Activated naive CD4-positive, alpha-beta T cell treated with anti-CD3 and anti-CD28 coated beads, Interleukin-2, amount 50 U/mL, for 24 hours (primary cell): ENCODE measurements at regions not wholly inside any gene's neighbourhood (a gene's known extent, or its start where the extent isn't known, plus 50 kb on each side); places are given as distances from the start of the nearest gene placed in this dataset.
"Not testable (repeated sequence)": the region's sequence is repeated elsewhere in the genome, so short reads cannot be mapped to it uniquely, and the experiment has no call there.

Source experiments
- H3K27ac Mint-ChIP-seq: one replicate; pipeline ENCODE4 v1.8.0; 2021; ENCODE audit warnings: mild to moderate bottlenecking, mixed read lengths
- H3K27me3 Mint-ChIP-seq: one replicate; pipeline ENCODE4 v1.8.0; 2021; ENCODE audit warnings: mixed read lengths
- H3K36me3 Mint-ChIP-seq: one replicate; pipeline ENCODE4 v1.8.0; 2021; ENCODE audit warnings: mixed read lengths
- H3K4me1 Mint-ChIP-seq: one replicate; pipeline ENCODE4 v1.8.0; 2021; ENCODE audit warnings: mixed read lengths
- H3K4me3 Mint-ChIP-seq: one replicate; pipeline ENCODE4 v1.8.0; 2021; ENCODE audit warnings: mild to moderate bottlenecking, mixed read lengths
- H3K9me3 Mint-ChIP-seq: one replicate; pipeline ENCODE4 v1.8.0; 2021; ENCODE audit warnings: mixed read lengths

DNA sequence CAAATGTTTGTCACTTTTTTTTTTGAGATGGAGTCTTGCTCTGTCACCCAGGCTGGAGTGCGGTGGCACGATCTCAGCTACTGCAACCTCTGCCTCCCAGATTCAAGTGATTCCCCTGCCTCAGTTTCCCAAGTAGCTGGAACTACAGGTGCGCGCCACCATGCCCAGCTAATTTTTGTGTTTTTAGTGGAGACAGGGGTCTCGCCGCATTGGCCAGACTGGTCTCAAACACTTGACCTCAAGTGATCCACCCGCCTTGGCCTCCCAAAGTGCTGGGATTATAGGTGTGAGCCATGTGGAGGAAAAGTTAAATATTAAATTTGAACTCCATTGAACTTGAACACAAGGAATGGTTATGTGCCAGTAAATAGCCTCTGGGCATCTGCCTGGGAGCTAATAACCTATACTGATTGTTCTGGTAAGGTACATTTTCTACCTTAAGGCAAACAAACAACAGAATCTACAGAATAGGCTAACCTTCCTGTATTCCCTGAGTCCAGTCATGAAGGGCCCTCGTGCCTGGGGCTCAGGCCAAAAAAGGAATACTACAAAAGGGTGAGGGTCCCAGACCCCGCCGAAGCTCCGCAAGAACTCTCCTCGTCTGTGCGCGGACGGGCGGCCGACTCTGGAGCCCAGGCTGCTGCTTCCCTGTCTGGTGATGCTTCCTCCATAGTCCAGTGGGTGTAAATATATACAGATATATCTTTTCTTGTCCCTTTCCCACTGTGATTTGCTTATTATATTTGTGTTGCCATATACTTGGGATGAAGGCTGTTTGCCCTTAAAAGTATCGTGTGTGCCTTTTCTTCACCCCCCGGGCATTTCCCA is 74.0 kb upstream of the EIF5 start:
- Mint-ChIP-seq H3K27ac (no peak overlapping the region), H3K4me3 (peak overlapping the region; percentile 26), H3K9me3 (no peaks in the 10 kb centered on the region)

DNA sequence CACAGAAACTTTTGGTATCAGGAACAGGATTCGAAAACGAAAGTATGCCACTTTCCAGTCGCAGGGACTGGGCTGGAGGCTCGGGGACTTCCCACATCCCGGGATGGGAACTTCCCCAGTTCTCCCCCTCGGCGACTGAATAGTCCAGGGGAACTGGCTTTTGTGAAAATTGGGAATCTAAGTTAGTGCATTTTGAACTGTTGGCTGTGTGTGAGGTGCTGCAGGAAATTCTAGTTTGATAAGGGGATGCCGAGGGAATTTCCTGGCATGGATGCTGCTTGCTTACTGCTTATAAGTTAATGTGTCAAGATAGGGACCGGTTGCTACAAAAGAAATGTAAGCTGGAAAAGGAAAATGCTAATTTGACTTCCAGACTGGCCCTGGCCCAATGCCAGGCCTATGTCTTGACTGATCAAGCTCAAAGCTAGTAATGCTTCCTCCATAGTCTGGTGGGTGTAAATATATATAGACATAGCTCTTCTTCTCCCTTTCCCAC is 73.4 kb upstream of the EIF5 start:
- no peaks in the 10 kb centered on the region for H3K36me3 Mint-ChIP-seq
- H3K9me3 Mint-ChIP-seq: no peaks in the 10 kb centered on the region
- H3K4me1 Mint-ChIP-seq: peaks cover 9% of the 10 kb centered on the region
- no peak overlapping the region for H3K27ac Mint-ChIP-seq
- peak overlapping the region; percentile 26 for H3K4me3 Mint-ChIP-seq
- H3K27me3 Mint-ChIP-seq: peaks cover 13% of the 10 kb centered on the region

More for the DNA sequence above, 74.0 kb upstream of the EIF5 start:
- Mint-ChIP-seq H3K4me1 (peaks cover 9% of the 10 kb centered on the region), H3K36me3 (no peaks in the 10 kb centered on the region), H3K27me3 (peaks cover 12% of the 10 kb centered on the region)

DNA sequence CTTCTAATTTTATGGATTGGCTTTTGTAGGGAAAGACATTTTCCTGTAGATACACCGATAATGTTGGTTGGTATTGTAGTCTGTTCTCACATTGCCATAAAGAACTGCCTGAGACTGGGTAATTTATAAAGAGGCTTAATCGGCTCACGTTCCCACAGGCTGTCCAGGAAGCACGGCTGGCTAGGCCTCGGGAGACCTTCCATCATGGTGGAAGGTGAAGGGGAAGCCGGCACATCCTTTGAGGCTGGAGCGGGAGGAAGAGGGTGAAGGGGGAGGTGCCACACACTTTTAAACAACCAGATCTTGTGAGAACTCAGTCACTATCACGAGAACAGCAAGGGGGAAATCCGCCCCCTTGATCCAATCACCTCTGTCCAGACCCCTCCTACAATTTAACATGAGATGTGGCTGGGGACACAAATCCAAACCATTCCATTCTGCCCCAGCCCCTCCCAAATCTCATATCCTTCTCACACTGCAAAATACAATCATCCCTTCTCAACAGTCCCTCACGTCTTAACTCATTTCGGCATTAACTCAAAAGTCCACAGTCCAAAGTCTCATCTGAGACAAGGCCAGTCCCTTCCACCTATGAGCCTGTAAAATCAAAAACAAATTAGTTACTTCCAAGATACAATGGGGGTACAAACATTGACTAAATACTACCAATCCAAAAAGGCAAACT is 66.7 kb upstream of the EIF5 start:
- no peaks in the 10 kb centered on the region for H3K9me3 Mint-ChIP-seq

DNA sequence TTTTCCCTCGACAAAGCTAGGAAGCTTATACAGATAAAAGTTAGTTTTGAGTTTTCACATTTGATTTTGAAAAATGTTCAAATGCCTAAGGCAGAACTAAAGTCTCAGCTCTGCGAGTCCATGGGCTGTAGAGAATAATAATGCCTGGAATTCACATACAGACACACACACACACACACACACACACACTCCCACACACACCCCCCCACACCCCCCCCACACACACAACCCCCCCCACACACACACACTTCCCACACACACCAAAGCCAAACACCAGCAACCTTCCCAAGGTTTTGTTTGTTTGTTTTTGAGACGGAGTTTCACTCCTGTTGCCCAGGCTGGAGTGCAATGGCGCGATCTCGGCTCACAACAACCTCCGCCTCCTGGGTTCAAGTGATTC is 62.8 kb upstream of the EIF5 start:
- Mint-ChIP-seq H3K4me3 (no peak overlapping the region), H3K36me3 (peaks cover 4% of the 10 kb centered on the region), H3K4me1 (peaks cover 3% of the 10 kb centered on the region), H3K27me3 (peaks cover 34% of the 10 kb centered on the region), H3K27ac (no peak overlapping the region), H3K9me3 (peaks cover 6% of the 10 kb centered on the region)

More for the DNA sequence above, 66.7 kb upstream of the EIF5 start:
- no peaks in the 10 kb centered on the region for H3K36me3 Mint-ChIP-seq
- H3K4me1 Mint-ChIP-seq: no peaks in the 10 kb centered on the region
- H3K27ac Mint-ChIP-seq: no peak overlapping the region
- peaks cover 29% of the 10 kb centered on the region for H3K27me3 Mint-ChIP-seq
- no peak overlapping the region for H3K4me3 Mint-ChIP-seq

DNA sequence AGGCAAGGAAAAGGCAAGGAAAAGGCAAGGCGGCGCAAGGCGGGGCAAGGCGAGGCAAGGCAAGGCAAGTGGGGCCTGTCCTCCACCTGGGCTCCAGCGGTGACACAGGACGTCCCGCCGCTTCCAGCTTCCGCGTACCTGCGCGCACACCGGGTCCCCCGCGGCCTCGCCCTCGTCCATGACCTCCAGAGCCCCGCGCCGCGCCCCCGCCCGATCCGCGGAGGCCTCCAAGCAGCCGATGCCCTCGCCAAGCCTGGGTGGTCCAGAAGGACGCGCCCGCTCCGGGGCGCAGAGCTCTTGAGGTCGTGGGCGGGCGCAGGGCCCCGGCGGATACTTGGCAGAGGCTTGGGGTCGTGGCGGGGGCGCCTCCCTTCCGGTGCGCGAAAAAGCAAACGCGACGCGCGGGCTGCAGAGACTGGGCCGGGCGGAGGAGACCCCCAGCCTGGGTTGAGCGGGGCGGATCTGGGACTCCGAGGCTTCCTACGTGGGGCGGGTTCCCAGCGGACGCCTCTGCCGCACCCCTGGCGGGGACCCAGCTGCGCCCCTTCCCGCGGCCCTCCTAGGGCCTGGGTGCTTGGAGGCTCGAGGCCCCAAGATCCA is 60.8 kb upstream of the EIF5 start:
- Mint-ChIP-seq H3K27me3 (peaks cover 30% of the 10 kb centered on the region), H3K4me1 (peaks cover 3% of the 10 kb centered on the region), H3K4me3 (no peak overlapping the region), H3K36me3 (peaks cover 4% of the 10 kb centered on the region), H3K9me3 (peaks cover 6% of the 10 kb centered on the region), H3K27ac (no peak overlapping the region)

DNA sequence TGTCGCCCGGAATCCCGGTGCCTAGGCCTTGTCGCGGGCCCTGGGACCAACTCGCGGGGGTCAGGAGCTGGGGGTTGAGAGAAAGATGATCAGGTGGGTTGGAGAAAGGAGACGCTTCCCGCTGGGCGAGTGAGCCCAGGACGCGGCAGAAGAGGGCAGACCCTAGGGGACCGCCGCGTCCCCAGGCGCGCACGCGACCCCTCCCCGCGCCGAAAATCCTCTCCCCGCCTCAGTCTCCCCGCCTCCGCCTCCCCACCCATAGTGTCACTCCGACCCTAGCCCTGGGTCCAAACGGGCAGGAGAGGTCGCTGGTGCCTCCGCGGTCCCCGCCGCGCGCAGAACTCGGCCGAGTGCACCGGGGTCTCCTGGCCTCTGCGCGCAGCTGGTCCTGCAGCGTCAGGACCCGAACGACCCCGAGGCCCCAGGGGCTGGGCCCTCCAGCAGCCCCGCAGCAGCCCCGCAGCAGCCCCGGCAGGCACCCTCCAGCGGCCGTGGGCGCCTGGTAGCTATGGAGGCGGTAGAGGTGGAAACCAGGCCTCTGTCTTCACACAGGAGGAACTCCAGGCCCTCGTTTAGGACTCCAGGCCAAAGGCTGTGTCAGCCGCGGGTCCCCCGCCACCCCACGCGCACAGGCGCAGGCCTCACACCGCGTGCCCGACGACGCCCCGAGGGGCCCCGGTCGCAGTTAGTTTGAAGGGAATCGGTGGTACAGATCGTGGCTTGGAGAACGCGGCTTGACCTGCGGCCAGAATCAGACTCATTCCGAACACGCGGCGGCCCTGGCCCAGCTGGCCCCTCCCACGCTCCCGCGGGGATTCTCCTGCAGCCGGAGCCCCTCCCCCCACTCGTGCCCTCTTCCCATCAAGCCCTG is 60.1 kb upstream of the EIF5 start:
- Mint-ChIP-seq H3K4me3 (no peak overlapping the region), H3K27ac (no peak overlapping the region), H3K27me3 (peaks cover 31% of the 10 kb centered on the region), H3K9me3 (peaks cover 6% of the 10 kb centered on the region), H3K36me3 (peaks cover 4% of the 10 kb centered on the region), H3K4me1 (peaks cover 3% of the 10 kb centered on the region)

DNA sequence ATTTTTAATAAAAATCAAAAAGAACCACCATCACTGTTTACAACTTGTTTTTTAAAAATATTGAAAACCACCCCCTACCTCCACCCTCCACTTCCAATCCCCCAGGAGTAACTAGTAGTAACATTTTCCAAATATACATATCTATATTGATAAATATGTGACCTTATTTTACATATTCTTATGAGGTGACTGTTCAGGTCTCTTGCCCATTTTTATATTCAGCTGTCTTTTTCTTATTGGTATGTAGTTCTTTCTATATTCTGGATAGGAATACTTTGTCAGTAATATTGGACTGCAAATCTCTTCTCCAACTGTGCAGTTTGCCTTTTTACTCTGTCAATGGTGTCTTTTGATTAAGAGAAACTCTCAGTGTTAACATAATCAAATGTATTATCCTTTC is 59.0 kb upstream of the EIF5 start:
- Mint-ChIP-seq H3K9me3 (peaks cover 6% of the 10 kb centered on the region), H3K4me3 (no peak overlapping the region), H3K4me1 (peaks cover 8% of the 10 kb centered on the region), H3K27me3 (peaks cover 28% of the 10 kb centered on the region), H3K36me3 (peaks cover 4% of the 10 kb centered on the region), H3K27ac (no peak overlapping the region)

DNA sequence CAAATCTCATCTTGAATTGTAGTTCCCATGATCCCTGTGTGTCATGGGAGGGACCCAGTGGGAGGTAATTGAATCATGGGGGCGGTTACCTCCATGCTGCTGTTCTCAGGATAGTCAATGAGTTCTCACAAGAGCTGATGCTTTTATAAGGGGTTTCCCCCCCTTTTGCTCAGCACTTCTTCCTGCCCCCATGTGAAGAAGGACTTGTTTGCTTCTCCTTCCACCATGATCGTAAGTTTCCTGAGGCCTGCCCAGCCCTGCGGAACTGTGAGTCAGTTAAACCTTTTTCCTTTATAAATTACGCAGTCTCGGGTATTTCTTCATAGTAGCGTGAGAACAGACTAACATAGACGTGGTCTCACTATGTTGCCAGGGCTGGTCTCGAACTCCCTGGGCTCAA is 56.1 kb upstream of the EIF5 start:
- no peak overlapping the region for H3K27ac Mint-ChIP-seq
- H3K9me3 Mint-ChIP-seq: peaks cover 6% of the 10 kb centered on the region
- no peak overlapping the region for H3K4me3 Mint-ChIP-seq
- peaks cover 39% of the 10 kb centered on the region for H3K27me3 Mint-ChIP-seq
- peaks cover 6% of the 10 kb centered on the region for H3K4me1 Mint-ChIP-seq
- peaks cover 4% of the 10 kb centered on the region for H3K36me3 Mint-ChIP-seq

DNA sequence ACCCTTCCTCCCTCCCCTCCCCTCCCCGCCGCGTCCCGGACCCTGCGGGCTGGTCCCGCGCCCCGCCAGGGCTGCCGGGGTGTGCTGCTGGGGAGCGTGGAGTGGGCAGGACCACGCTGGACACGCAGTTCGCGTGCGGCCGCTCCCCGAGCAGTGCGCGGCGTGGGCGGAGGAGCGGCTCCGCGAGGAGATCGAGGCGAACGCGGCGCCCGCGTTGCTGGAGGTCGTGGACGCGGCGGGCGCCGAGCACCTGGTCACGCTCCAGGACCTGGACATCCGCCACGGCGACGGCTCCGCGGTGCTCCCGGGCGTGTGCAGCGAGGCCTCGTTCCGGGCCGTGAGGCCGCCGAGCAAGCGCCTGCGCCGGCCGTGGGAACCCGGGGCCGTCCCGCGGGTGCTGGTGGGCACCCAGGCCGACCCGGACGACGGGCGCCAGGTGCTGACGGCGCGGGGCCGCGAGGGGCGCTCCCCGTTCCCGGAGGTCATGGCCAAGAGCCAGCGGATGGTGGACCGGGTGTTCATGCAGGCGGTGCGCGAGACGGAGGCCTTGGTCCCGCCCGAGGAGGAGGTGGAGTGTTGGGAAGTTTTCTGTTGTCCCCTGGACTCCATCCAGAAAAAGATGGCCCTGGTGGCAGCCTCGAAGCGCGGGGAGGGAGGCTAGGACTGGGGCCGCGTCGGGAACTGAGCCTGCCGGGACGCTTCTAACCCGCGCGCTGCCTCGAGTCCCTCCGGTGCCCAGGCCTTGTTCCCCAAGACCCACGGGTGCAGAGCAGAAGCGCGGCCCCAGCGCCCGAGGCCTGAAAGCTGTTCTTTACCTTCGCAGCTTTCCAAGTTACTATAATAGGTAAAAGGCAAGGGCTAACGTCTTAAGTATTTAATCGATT is 54.7 kb upstream of the EIF5 start:
- H3K27me3 Mint-ChIP-seq: peaks cover 42% of the 10 kb centered on the region
- no peak overlapping the region for H3K27ac Mint-ChIP-seq
- H3K36me3 Mint-ChIP-seq: peaks cover 4% of the 10 kb centered on the region
- peak overlapping the region; percentile 52 for H3K4me3 Mint-ChIP-seq
- peaks cover 6% of the 10 kb centered on the region for H3K9me3 Mint-ChIP-seq
- H3K4me1 Mint-ChIP-seq: peaks cover 6% of the 10 kb centered on the region

DNA sequence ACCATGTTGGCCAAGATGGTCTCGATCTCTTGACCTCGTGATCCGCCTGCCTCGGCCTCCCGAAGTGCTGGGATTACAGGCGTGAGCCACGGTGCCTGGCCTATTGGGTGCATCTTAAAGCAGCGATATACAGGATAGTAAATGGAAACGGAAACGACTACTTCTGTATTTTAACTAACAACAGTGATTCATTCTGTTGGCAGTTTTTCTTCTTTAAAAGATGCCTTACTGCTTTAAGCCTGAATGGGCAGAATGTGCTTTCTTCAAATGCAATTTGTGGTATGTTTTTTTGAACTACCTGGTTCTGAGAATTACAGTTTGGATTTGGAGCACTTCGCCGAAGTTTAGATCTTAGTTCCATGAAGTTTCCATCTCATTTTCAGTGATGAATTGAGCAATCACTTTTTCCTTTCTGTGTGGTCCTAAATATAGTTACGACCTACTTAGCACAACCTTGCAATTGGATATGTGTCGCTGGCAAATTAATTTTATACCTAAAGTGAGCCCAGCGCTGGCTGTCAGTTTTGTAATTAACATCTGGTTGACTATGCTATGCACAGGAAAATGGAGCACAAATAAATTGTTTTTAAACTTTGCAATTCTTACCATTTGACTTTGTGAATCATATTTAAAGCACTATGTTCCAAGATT is 53.6 kb upstream of the EIF5 start:
- Mint-ChIP-seq H3K27me3 (peaks cover 44% of the 10 kb centered on the region), H3K4me1 (peaks cover 6% of the 10 kb centered on the region), H3K4me3 (peak overlapping the region; percentile 52), H3K36me3 (no peaks in the 10 kb centered on the region), H3K9me3 (peaks cover under 1% of the 10 kb centered on the region), H3K27ac (no peak overlapping the region)

DNA sequence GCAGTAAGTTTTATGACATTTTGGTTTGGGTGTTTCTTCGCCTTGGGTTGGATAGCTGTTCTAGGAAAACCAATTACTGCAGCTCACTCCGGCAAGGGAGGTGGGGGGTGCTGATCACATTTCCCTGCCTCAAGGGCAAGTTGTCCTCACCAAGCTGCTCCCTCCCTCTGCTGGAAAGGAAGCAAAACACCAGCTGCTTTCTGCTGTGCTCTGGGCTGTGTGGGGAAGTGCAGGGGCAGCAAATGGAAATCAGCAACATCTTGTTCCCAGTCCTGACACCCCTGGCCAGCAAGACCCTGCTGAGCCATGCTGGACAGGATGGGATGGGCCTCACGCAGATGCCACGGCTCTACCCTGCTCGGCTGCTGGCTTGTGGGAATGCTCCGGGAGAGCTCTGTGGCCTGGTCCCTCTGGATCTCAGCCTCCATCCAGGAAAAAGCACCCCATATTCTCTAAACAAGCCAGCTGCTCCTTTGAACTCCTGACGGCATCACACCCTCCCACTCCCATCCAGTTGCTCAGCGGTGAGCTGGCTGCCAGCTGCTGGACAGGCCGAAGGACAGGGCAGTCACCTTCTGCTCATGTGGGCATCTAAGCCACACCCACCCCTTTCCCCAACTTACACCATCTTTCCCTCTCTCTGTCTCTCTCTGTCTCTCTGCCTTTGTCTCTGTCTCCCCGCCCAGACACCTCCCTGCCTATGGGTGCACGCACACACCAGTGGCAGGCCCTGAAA is 52.4 kb upstream of the EIF5 start:
- Mint-ChIP-seq H3K9me3 (no peaks in the 10 kb centered on the region), H3K36me3 (no peaks in the 10 kb centered on the region), H3K27me3 (peaks cover 45% of the 10 kb centered on the region), H3K4me3 (peak overlapping the region; percentile 3), H3K27ac (peak overlapping the region; percentile 23), H3K4me1 (peaks cover 6% of the 10 kb centered on the region)

DNA sequence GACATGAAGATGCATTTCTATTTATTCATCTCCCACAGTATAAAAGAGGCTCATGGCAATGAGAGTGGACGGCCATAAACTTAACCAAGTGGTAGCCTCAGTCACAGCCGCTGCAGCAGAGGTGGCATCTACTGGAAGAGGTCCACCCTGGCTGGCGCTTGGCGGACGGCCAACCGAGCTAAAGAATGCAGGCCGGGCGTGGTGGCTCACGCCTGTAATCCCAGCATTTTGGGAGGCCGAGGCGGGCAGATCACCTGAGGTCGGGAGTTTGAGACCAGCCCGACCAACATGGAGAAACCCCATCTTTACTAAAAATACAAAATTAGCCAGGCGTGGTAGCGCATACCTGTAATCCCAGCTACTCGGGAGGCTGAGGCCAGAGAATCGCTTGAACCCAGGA is 51.7 kb upstream of the EIF5 start:
- H3K4me3 Mint-ChIP-seq, H3K36me3 Mint-ChIP-seq, H3K9me3 Mint-ChIP-seq, H3K4me1 Mint-ChIP-seq, H3K27ac Mint-ChIP-seq: not testable (repeated sequence)
- peaks cover 42% of the 10 kb centered on the region for H3K27me3 Mint-ChIP-seq

DNA sequence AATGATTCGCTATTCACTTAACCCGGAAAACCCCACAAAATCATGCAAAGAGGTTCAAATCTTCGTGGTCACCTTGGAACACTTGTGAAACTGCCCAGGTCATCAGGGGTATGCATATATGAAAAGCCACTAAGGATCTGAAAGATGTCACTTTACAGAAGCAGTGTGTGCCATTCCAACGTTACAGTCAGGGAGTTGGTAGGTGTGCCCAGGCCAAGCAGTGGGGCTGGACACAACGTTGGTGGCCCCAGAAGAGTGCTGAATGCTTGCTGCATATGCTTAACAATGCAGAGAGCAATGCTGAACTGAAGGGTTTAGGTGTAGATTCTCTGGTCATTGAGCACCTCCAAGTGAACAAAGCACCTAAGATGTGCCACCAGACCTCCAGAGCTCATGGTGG is 51.1 kb upstream of the EIF5 start:
- H3K4me3 Mint-ChIP-seq: no peak overlapping the region
- H3K36me3 Mint-ChIP-seq: no peaks in the 10 kb centered on the region
- peaks cover 6% of the 10 kb centered on the region for H3K4me1 Mint-ChIP-seq
- peaks cover 42% of the 10 kb centered on the region for H3K27me3 Mint-ChIP-seq
- H3K27ac Mint-ChIP-seq: no peak overlapping the region
- no peaks in the 10 kb centered on the region for H3K9me3 Mint-ChIP-seq
